ENCODE measurements at regions not wholly inside any gene's neighbourhood (a gene's known extent, or its start where the extent isn't known, plus 50 kb on each side); places are given as distances from the start of the nearest gene placed in this dataset.

DNA sequence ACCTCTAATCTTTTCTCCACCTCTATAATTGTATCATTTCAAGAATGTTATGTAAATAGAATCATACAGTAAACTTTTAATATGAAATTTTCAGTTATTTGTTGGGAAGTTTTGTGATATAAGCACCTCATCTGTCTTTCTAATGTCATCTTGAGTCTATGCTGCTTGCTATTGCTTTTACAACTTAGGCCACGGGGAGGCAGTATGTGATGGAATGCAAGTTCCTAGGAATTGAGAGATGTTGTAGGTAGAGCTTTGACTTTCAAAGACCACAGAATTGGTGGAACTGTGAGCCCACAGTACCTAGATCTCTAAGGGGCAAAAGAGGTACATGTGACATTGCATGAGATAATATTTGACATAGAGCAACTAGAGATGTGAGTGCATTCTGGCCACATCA lies 328.3 kb downstream of the MFSD1 start:
- no peaks in the 10 kb centered on the region for H3K36me3 ChIP-seq
- no peak overlapping the region for H3K4me3 ChIP-seq
- 22 to 29% methylated on average over 1 of the region's 1 CpG for WGBS, 2 donors
- DNase-seq (no peak), ATAC-seq (ENCODE audit: low FRiP score in 2 of 2) (no peak)
- H3K4me1 ChIP-seq, result no peaks in the 10 kb centered on the region
- TF ChIP-seq POLR2A (IDR thresholded peaks at IDR 0.05), result no peak
- TF ChIP-seq, protein P1, sequence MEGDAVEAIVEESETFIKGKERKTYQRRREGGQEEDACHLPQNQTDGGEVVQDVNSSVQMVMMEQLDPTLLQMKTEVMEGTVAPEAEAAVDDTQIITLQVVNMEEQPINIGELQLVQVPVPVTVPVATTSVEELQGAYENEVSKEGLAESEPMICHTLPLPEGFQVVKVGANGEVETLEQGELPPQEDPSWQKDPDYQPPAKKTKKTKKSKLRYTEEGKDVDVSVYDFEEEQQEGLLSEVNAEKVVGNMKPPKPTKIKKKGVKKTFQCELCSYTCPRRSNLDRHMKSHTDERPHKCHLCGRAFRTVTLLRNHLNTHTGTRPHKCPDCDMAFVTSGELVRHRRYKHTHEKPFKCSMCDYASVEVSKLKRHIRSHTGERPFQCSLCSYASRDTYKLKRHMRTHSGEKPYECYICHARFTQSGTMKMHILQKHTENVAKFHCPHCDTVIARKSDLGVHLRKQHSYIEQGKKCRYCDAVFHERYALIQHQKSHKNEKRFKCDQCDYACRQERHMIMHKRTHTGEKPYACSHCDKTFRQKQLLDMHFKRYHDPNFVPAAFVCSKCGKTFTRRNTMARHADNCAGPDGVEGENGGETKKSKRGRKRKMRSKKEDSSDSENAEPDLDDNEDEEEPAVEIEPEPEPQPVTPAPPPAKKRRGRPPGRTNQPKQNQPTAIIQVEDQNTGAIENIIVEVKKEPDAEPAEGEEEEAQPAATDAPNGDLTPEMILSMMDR (IDR thresholded peaks at IDR 0.05), result no peak
- TF ChIP-seq EP300 (IDR thresholded peaks at IDR 0.05), result no peak
- TF ChIP-seq POLR2AphosphoS5 (IDR thresholded peaks at IDR 0.05), result no peak
- H3K27ac ChIP-seq, result no peak overlapping the region
- no peaks in the 10 kb centered on the region for H3K9me3 ChIP-seq
- H3K27me3 ChIP-seq, result no peaks in the 10 kb centered on the region

DNA sequence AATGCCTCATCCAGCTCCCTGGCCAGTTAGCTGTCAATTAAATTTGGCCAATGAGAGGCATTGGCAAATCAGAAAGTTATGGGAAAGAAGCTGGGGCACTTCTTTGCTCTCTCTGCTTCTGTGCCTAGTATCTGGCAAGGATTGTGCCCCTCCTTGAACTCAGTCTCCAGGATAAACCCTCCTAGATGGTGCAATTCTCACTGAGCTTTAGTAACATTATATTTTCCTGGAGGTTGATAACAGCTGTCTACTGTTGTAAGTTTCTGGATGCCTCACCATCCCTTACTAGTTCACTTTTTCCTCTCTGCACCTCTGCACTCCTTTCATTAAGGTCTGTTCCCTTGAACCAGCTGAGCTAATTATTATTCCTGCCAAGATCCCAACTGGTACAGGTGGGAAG lies 329.5 kb downstream of the MFSD1 start:
- Histone ChIP-seq H3K27ac (no peak overlapping the region), H3K9me3 (no peaks in the 10 kb centered on the region), H3K4me3 (no peak overlapping the region), H3K36me3 (no peaks in the 10 kb centered on the region), H3K27me3 (no peaks in the 10 kb centered on the region), H3K4me1 (no peaks in the 10 kb centered on the region)
- ATAC-seq (ENCODE audit: low FRiP score in 2 of 2) (no peak), DNase-seq (no peak)
- TF ChIP-seq, protein P1 (IDR thresholded peaks at IDR 0.05), result no peak
- no peak for TF ChIP-seq EP300 (IDR thresholded peaks at IDR 0.05)
- TF ChIP-seq POLR2A (IDR thresholded peaks at IDR 0.05), result no peak
- no peak for TF ChIP-seq POLR2AphosphoS5 (IDR thresholded peaks at IDR 0.05)

DNA sequence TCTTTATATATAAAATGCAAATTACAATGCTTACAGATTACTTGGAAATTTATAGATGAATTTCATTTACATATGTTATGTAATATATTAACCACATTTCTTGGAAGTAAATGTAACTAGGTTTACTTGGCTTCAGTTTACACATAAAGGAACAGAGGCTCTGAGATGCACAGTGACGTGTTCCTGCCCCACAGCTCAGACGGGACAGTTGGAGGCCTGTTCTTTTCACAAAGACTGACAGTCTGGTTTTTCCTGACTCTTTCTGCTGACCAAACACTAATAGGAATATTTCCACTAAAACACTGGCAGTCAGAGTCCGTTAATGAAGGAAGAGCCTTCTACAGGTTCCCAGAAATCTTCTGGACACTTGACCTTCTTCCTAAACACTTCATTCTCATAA lies 336.1 kb downstream of the MFSD1 start:
- Histone ChIP-seq H3K9me3 (no peaks in the 10 kb centered on the region), H3K27me3 (no peaks in the 10 kb centered on the region), H3K4me1 (no peaks in the 10 kb centered on the region), H3K27ac (no peak overlapping the region), H3K4me3 (no peak overlapping the region), H3K36me3 (no peaks in the 10 kb centered on the region)
- 47 to 69% methylated on average over 3 of the region's 3 CpGs for WGBS, 2 donors
- DNase-seq, result no peak
- TF ChIP-seq POLR2AphosphoS5 (IDR thresholded peaks at IDR 0.05), result no peak
- no peak for TF ChIP-seq POLR2A (IDR thresholded peaks at IDR 0.05)
- TF ChIP-seq, protein P1 (IDR thresholded peaks at IDR 0.05), result no peak
- no peak for TF ChIP-seq EP300 (IDR thresholded peaks at IDR 0.05)
- no peak for ATAC-seq (ENCODE audit: low FRiP score in 2 of 2)

DNA sequence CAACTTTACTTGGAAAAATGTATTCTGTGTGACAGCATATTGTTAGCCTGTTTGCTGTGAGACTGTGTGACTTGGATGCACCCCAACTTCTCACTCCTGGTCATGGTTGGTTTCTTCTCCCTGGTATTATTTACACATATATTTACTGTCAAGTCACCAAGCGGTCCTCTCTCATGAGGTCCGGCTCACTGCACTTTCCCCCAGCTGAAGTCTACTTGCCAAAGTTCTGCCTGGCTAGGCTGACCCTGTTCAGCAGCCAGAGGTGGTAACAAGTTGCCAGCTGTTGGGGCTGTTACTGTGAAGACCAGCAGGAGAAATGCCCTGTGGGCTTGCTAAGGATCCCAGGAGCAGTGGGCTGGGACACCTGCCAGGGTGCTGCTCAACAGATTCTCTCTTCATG lies 337.5 kb downstream of the MFSD1 start:
- Histone ChIP-seq H3K4me1 (no peaks in the 10 kb centered on the region), H3K27ac (no peak overlapping the region), H3K36me3 (no peaks in the 10 kb centered on the region), H3K4me3 (no peak overlapping the region), H3K9me3 (no peaks in the 10 kb centered on the region), H3K27me3 (no peaks in the 10 kb centered on the region)
- ATAC-seq (ENCODE audit: low FRiP score in 2 of 2), result no peak
- no peak for DNase-seq
- TF ChIP-seq, protein P1 (IDR thresholded peaks at IDR 0.05), result no peak
- TF ChIP-seq POLR2A (IDR thresholded peaks at IDR 0.05) (no peak), EP300 (IDR thresholded peaks at IDR 0.05) (no peak), POLR2AphosphoS5 (IDR thresholded peaks at IDR 0.05) (no peak)
- 67 to 82% methylated on average over 2 of the region's 2 CpGs for whole genome bisulfite sequencing, 2 donors

DNA sequence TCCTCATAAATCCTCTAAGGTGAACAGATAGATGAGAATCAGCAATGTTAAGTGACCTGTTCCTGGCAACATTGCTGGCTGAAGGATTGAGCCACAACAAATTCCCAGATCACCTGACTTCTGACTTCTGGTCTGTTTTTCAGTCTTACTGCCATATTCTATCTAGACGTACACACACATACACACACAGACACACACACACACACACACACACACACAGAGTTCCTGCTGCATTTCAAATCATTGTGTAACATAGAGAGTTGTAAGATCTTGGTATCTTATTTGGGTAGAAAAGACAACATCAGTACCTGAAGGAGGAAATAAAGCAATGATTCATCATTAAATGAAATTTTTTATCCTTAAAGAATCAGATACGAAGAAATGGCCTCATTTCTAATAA lies 342.6 kb downstream of the MFSD1 start:
- Histone ChIP-seq H3K4me3 (no peak overlapping the region), H3K27ac (no peak overlapping the region), H3K27me3 (no peaks in the 10 kb centered on the region), H3K9me3 (no peaks in the 10 kb centered on the region), H3K4me1 (no peaks in the 10 kb centered on the region), H3K36me3 (no peaks in the 10 kb centered on the region)
- no peak for ATAC-seq (ENCODE audit: low FRiP score in 2 of 2)
- DNase-seq, result no peak
- TF ChIP-seq, protein P1 (IDR thresholded peaks at IDR 0.05), result no peak
- TF ChIP-seq POLR2A (IDR thresholded peaks at IDR 0.05) (no peak), EP300 (IDR thresholded peaks at IDR 0.05) (no peak), POLR2AphosphoS5 (IDR thresholded peaks at IDR 0.05) (no peak)
- 78 to 85% methylated on average over 2 of the region's 2 CpGs for WGBS, 2 donors
